HepG2 (cell line): ENCODE measurements at regions not wholly inside any gene's neighbourhood (a gene's known extent, or its start where the extent isn't known, plus 50 kb on each side); places are given as distances from the start of the nearest gene placed in this dataset.

Experiments
- ATAC-seq: fragments of 200-7000 bp; cut with Tn5 transposase; 3 replicates; pipeline ENCODE4 v1.9.1; 2020; ENCODE audit warnings: mild to moderate bottlenecking, moderate library complexity
- BruUV-seq: library from RNA; stranded (reverse); fragments of 400-500 nt; replicated peaks from 2 replicates; lab custom pipeline; 2021; lab: Mats Ljungman, UMichigan
- CTCF ChIA-PET: fragments of 300-600 bp; formaldehyde crosslinking; extraction: SDS; loops from one replicate; lab custom pipeline; 2021; ENCODE audit warnings: low total read pairs, inconsistent platforms, low intra/inter-chr PET ratio; lab: Yijun Ruan, JAX
- POLR2A ChIA-PET: fragments of 350-600 bp; sonication (Branson Sonifier 250); formaldehyde crosslinking; loops from one replicate; lab custom pipeline; 2020; ENCODE audit warnings: antibody characterized with exemption, inconsistent platforms; lab: Yijun Ruan, JAX
- DNase-seq: peaks from one replicate; pipeline ENCODE4 v3.0.0-alpha.2; 2015; ENCODE audit warnings: low spot score
- FAIRE-seq: peaks from 3 replicates; lab custom pipeline; 2011; peaks lifted over from hg19 to GRCh38; lab: Jason Lieb, UNC
- H2AFZ ChIP-seq: one replicate; pipeline ENCODE4 v1.6.1; 2011; ENCODE audit warnings: low read length, inconsistent platforms
- H3K27ac ChIP-seq: fragments of 300-600 bp; 3 replicates; pipeline ENCODE4 v1.8.0; 2011; ENCODE audit warnings: mixed run types, mild to moderate bottlenecking, mixed read lengths, low read length, inconsistent platforms; ENCODE audit not compliant: insufficient read depth; ENCODE audit errors: extremely low read length
- H3K27me3 ChIP-seq, 2 experiments: fragments of 200-600 bp in 1 of 2; 2 replicates in 1 of 2; 3 replicates in 1 of 2; pipeline versions ENCODE4 v1.6.0 to v1.8.0; 2011; ENCODE audit warnings: low read length in 2 of 2, mild to moderate bottlenecking in 2 of 2, moderate library complexity in 2 of 2, inconsistent platforms in 1 of 2; ENCODE audit not compliant: insufficient read depth in 2 of 2, control insufficient read depth in 1 of 2
- H3K36me3 ChIP-seq, 2 experiments: fragments of 200-600 bp in 1 of 2; replicated peaks in 1 of 2; 2 replicates in 1 of 2; 3 replicates in 1 of 2; pipeline versions ENCODE4 v1.5.1 to v1.8.0; 2011; ENCODE audit warnings: low read length in 2 of 2, inconsistent platforms in 1 of 2; ENCODE audit not compliant: insufficient read depth in 2 of 2, control insufficient read depth in 1 of 2
- H3K4me1 ChIP-seq: 2 replicates; pipeline ENCODE4 v1.5.1; 2012; ENCODE audit warnings: low read length, inconsistent platforms; ENCODE audit not compliant: insufficient read depth
- H3K4me2 ChIP-seq: 2 replicates; pipeline ENCODE4 v1.6.0; 2011; ENCODE audit warnings: low read depth, low read length, inconsistent platforms
- H3K4me3 ChIP-seq, 3 experiments: fragments of 200-600 bp in 1 of 3; sonication (generic), shearing (Covaris generic) in 1 of 3; replicated peaks in 1 of 3; 2 replicates each; pipeline ENCODE4 v1.5.1; 2011 to 2016; ENCODE audit warnings: low read length in 3 of 3, inconsistent platforms in 2 of 3, low read depth in 2 of 3, mild to moderate bottlenecking in 2 of 3, control low read depth in 1 of 3, mixed read lengths in 1 of 3; ENCODE audit not compliant: insufficient read depth in 1 of 3
- H3K79me2 ChIP-seq: one replicate; pipeline ENCODE4 v1.6.1; 2011; ENCODE audit warnings: low read length, inconsistent platforms; ENCODE audit not compliant: insufficient read depth
- H3K9ac ChIP-seq: 2 replicates; pipeline ENCODE4 v1.6.0; 2011; ENCODE audit warnings: mild to moderate bottlenecking, low read depth, low read length, inconsistent platforms; ENCODE audit not compliant: insufficient read depth
- H3K9me3 ChIP-seq: 2 replicates; pipeline ENCODE4 v1.5.1; 2012; ENCODE audit warnings: mild to moderate bottlenecking, low read length
- H4K20me1 ChIP-seq: 2 replicates; pipeline ENCODE4 v1.6.0; 2011; ENCODE audit warnings: inconsistent platforms, mild to moderate bottlenecking, low read length, moderate library complexity; ENCODE audit not compliant: insufficient read depth
- ATF3 ChIP-seq: sonication (generic); formaldehyde crosslinking; IDR thresholded peaks from 2 replicates; pipeline ENCODE4 v1.4.0; 2020; ENCODE audit warnings: missing genetic modification reagents
- HNF1A ChIP-seq, 2 experiments: sonication (generic) in 1 of 2; formaldehyde crosslinking in 1 of 2; IDR thresholded peaks; 2 replicates each; pipeline versions ENCODE4 v1.4.0 to v1.6.1; 2016 to 2020; ENCODE audit warnings: borderline replicate concordance in 1 of 2, low read depth in 1 of 2, mild to moderate bottlenecking in 1 of 2, missing genetic modification reagents in 1 of 2
- IRF9 ChIP-seq: sonication (generic); formaldehyde crosslinking; IDR thresholded peaks from 2 replicates; pipeline ENCODE4 v1.8.0; 2022; ENCODE audit warnings: missing genetic modification reagents, mild to moderate bottlenecking, borderline replicate concordance
- KLF12 ChIP-seq: sonication (generic); formaldehyde crosslinking; IDR thresholded peaks from 2 replicates; pipeline ENCODE4 v1.4.0; 2020; ENCODE audit warnings: missing genetic modification reagents, borderline replicate concordance
- POLR2AphosphoS5 ChIP-seq: IDR thresholded peaks from 2 replicates; pipeline ENCODE4 v1.6.1; 2012; ENCODE audit warnings: low read depth, low read length
- SAP130 ChIP-seq: IDR thresholded peaks from 2 replicates; pipeline ENCODE4 v1.6.1; 2016; ENCODE audit warnings: low read depth
- SUZ12 ChIP-seq: fragments of 150-350 bp; IDR thresholded peaks from 2 replicates; pipeline ENCODE4 v1.6.1; 2014; ENCODE audit warnings: low read depth, low read length
- TBL1XR1 ChIP-seq: fragments of 150-350 bp; IDR thresholded peaks from 2 replicates; pipeline ENCODE4 v1.6.1; 2014; ENCODE audit warnings: borderline replicate concordance, low read length; ENCODE audit not compliant: partially characterized antibody
- YEATS4 ChIP-seq: sonication (generic); formaldehyde crosslinking; IDR thresholded peaks from 2 replicates; pipeline ENCODE4 v1.4.0; 2020; ENCODE audit warnings: missing genetic modification reagents, borderline replicate concordance
- ZBTB37 ChIP-seq: sonication (generic); formaldehyde crosslinking; IDR thresholded peaks from 2 replicates; pipeline ENCODE4 v1.4.0; 2020; ENCODE audit warnings: mild to moderate bottlenecking, missing genetic modification reagents
- ZNF576 ChIP-seq: sonication (generic); formaldehyde crosslinking; IDR thresholded peaks from 2 replicates; pipeline ENCODE4 v1.4.0; 2020; ENCODE audit warnings: mild to moderate bottlenecking, missing genetic modification reagents
- ZNF710 ChIP-seq: sonication (generic); formaldehyde crosslinking; IDR thresholded peaks from 2 replicates; pipeline ENCODE4 v1.5.0; 2020; ENCODE audit warnings: mild to moderate bottlenecking, missing genetic modification reagents, borderline replicate concordance
- ZNF878 ChIP-seq: sonication (generic); formaldehyde crosslinking; IDR thresholded peaks from 2 replicates; pipeline ENCODE4 v1.8.1; 2023; ENCODE audit warnings: mild to moderate bottlenecking, missing genetic modification reagents, moderate library complexity
- WGBS: methylation state at CpG from one replicate; pipeline ENCODE4 v1.1.6; 2017; ENCODE audit warnings: low lambda C conversion rate; 5-methylcytosine and 5-hydroxymethylcytosine counted together
- in situ Hi-C: cut with HindIII; loops from 2 replicates; pipeline ENCODE4 v1.10.0; 2017; ENCODE audit warnings: low pct_unique_long_range_greater_than_20kb; ENCODE audit not compliant: extremely low pct_ligation_motif_present
- intact Hi-C: fragments of 100-400 bp; cut with micrococcal nuclease; formaldehyde crosslinking; loops from one replicate; pipeline ENCODE4 v1.10.0; 2022; ENCODE audit not compliant: unreplicated experiment

- intact Hi-C loops: no loop called here
- CTCF ChIA-PET: no interaction called here
These were observed 520.2 kb upstream of the GRM3 start for GRCh38 chr7:86123476-86123875.

More at GRCh38 chr7:86123476-86123875, 520.2 kb upstream of the GRM3 start:
- H3K4me2 ChIP-seq: no peak overlapping the region
- in situ Hi-C loops: no loop called here
- no peaks in the 10 kb centered on the region for H3K4me1 ChIP-seq
- no peaks in the 10 kb centered on the region for H3K36me3 ChIP-seq
- H3K27ac ChIP-seq: no peak overlapping the region
- no peaks in the 10 kb centered on the region for H3K27me3 ChIP-seq
- ATAC-seq: no peak
- no peaks in the 10 kb centered on the region for H4K20me1 ChIP-seq
- TF ChIP-seq ZBTB37 (CRISPR knock-in tag): no peak
- no peak for TF ChIP-seq KLF12 (CRISPR knock-in tag)
- TF ChIP-seq HNF1A (IDR thresholded peaks at IDR 0.05; ENCODE audit: low read depth): no peak
- no peak for TF ChIP-seq HNF1A (CRISPR knock-in tag; IDR thresholded peaks at IDR 0.05; ENCODE audit: borderline replicate concordance)
- TF ChIP-seq POLR2AphosphoS5: no peak
- TF ChIP-seq IRF9: no peak
- no peak for TF ChIP-seq ATF3 (CRISPR knock-in tag)
- TF ChIP-seq SAP130 (CRISPR knock-in tag): no peak
- no peak for TF ChIP-seq ZNF878 (CRISPR knock-in tag)
- TF ChIP-seq ZNF576 (CRISPR knock-in tag): no peak
- no peak for TF ChIP-seq SUZ12
- no peak for TF ChIP-seq ZNF710 (CRISPR knock-in tag)
- TF ChIP-seq YEATS4 (CRISPR knock-in tag): no peak
- TF ChIP-seq TBL1XR1: no peak
- H3K4me3 ChIP-seq: no peak overlapping the region
- no peaks in the 10 kb centered on the region for H3K79me2 ChIP-seq
- POLR2A ChIA-PET: no interaction called here
- no peak overlapping the region for H2AFZ ChIP-seq
- WGBS: 2% methylated on average over 4 of the region's 4 CpGs
- DNase-seq: no peak
- FAIRE-seq: no peak
- BruUV-seq: no TSS peak
- no peaks in the 10 kb centered on the region for H3K9me3 ChIP-seq
- H3K9ac ChIP-seq: no peak overlapping the region
